SHP77 (cell line): ENCODE measurements at regions not wholly inside any gene's neighbourhood (a gene's known extent, or its start where the extent isn't known, plus 50 kb on each side); places are given as distances from the start of the nearest gene placed in this dataset.
"Not testable (repeated sequence)": the region's sequence is repeated elsewhere in the genome, so short reads cannot be mapped to it uniquely, and the experiment has no call there.

ENCODE experiments used
- DNase-seq, 2 experiments: peaks; one replicate each; lab custom pipeline; 2025; lab: John Stamatoyannopoulos, UW

- no peak for DNase-seq
These were observed 640.9 kb upstream of the CCNG1 start for GRCh38 chr5:162796507-162796906.

GRCh38 chr5:162800301-162800700 is 637.1 kb upstream of the CCNG1 start:
- DNase-seq = no peak

- no peak for DNase-seq
These were observed 636.2 kb upstream of the CCNG1 start for GRCh38 chr5:162801235-162801634.

GRCh38 chr5:162806195-162806594 is 631.2 kb upstream of the CCNG1 start:
- no peak for DNase-seq

GRCh38 chr5:162811071-162811470 is 626.3 kb upstream of the CCNG1 start:
- DNase-seq = no peak

- DNase-seq = no peak
These were observed 620.6 kb upstream of the CCNG1 start for GRCh38 chr5:162816816-162817215.

- DNase-seq = no peak
These were observed 620.0 kb upstream of the CCNG1 start for GRCh38 chr5:162817364-162817763.

- DNase-seq = not testable (repeated sequence)
These were observed 615.7 kb upstream of the CCNG1 start for GRCh38 chr5:162821664-162822063.

- DNase-seq = no peak
These were observed 613.0 kb upstream of the CCNG1 start for GRCh38 chr5:162824360-162824759.

GRCh38 chr5:162837155-162837554 is 600.2 kb upstream of the CCNG1 start:
- no peak for DNase-seq

- DNase-seq = no peak
These were observed 594.7 kb upstream of the CCNG1 start for GRCh38 chr5:162842727-162843126.

- DNase-seq = no peak
These were observed 585.3 kb upstream of the CCNG1 start for GRCh38 chr5:162852134-162852533.

GRCh38 chr5:162858770-162859169 is 578.6 kb upstream of the CCNG1 start:
- DNase-seq = no peak

- no peak for DNase-seq
These were observed 566.4 kb upstream of the CCNG1 start for GRCh38 chr5:162870966-162871365.

GRCh38 chr5:162882629-162883028 is 554.8 kb upstream of the CCNG1 start:
- no peak for DNase-seq

GRCh38 chr5:162886717-162887116 is 550.7 kb upstream of the CCNG1 start:
- DNase-seq = no peak

- DNase-seq = no peak
These were observed 549.1 kb upstream of the CCNG1 start for GRCh38 chr5:162888268-162888667.

- no peak for DNase-seq
These were observed 525.5 kb upstream of the CCNG1 start for GRCh38 chr5:162911873-162912272.

GRCh38 chr5:162916368-162916767 is 521.0 kb upstream of the CCNG1 start:
- no peak for DNase-seq

GRCh38 chr5:162929104-162929503 is 508.3 kb upstream of the CCNG1 start:
- DNase-seq = no peak

GRCh38 chr5:162931501-162931900 is 505.9 kb upstream of the CCNG1 start:
- no peak for DNase-seq

GRCh38 chr5:162939991-162940390 is 497.4 kb upstream of the CCNG1 start:
- DNase-seq = no peak

GRCh38 chr5:162948677-162949076 is 488.7 kb upstream of the CCNG1 start:
- no peak for DNase-seq

GRCh38 chr5:162956570-162956969 is 480.8 kb upstream of the CCNG1 start:
- no peak for DNase-seq

GRCh38 chr5:162964144-162964543 is 473.3 kb upstream of the CCNG1 start:
- not testable (repeated sequence) for DNase-seq
